Stimulated activated naive CD8-positive, alpha-beta T cell treated with anti-CD3 and anti-CD28 coated beads, Interleukin-15, Interleukin-2, amounts not matched to agents 100 ng/mL and 50 ng/mL, for 24 hours (primary cell): ENCODE measurements at regions not wholly inside any gene's neighbourhood (a gene's known extent, or its start where the extent isn't known, plus 50 kb on each side); places are given as distances from the start of the nearest gene placed in this dataset.

Experiments
- H3K27ac Mint-ChIP-seq: one replicate; pipeline ENCODE4 v1.8.0; 2021; ENCODE audit warnings: mild to moderate bottlenecking, mixed read lengths
- H3K27me3 Mint-ChIP-seq: one replicate; pipeline ENCODE4 v1.8.0; 2021; ENCODE audit warnings: mixed read lengths
- H3K36me3 Mint-ChIP-seq: one replicate; pipeline ENCODE4 v1.8.0; 2021; ENCODE audit warnings: low read depth, mixed read lengths
- H3K4me1 Mint-ChIP-seq: one replicate; pipeline ENCODE4 v1.8.0; 2021; ENCODE audit warnings: low read depth, mixed read lengths
- H3K4me3 Mint-ChIP-seq: one replicate; pipeline ENCODE4 v1.8.0; 2021; ENCODE audit warnings: mild to moderate bottlenecking, mixed read lengths
- H3K9me3 Mint-ChIP-seq: one replicate; pipeline ENCODE4 v1.8.0; 2021; ENCODE audit warnings: mixed read lengths

GRCh38 chr2:160934991-160935390 lies 225.2 kb upstream of the TANK start:
- Mint-ChIP-seq H3K27ac (no peak overlapping the region), H3K4me1 (no peaks in the 10 kb centered on the region), H3K4me3 (no peak overlapping the region), H3K9me3 (no peaks in the 10 kb centered on the region), H3K36me3 (no peaks in the 10 kb centered on the region), H3K27me3 (no peaks in the 10 kb centered on the region)

GRCh38 chr2:160936044-160936806 lies 224.0 kb upstream of the TANK start:
- Mint-ChIP-seq H3K9me3 (no peaks in the 10 kb centered on the region), H3K27ac (no peak overlapping the region), H3K4me3 (no peak overlapping the region), H3K4me1 (peaks cover 4% of the 10 kb centered on the region), H3K36me3 (no peaks in the 10 kb centered on the region), H3K27me3 (no peaks in the 10 kb centered on the region)

GRCh38 chr2:160940271-160940670 lies 220.0 kb upstream of the TANK start:
- Mint-ChIP-seq H3K36me3 (no peaks in the 10 kb centered on the region), H3K4me3 (no peak overlapping the region), H3K4me1 (peaks cover 4% of the 10 kb centered on the region), H3K27me3 (no peaks in the 10 kb centered on the region), H3K9me3 (no peaks in the 10 kb centered on the region), H3K27ac (no peak overlapping the region)

- Mint-ChIP-seq H3K4me3 (no peak overlapping the region), H3K27me3 (no peaks in the 10 kb centered on the region), H3K9me3 (no peaks in the 10 kb centered on the region), H3K36me3 (no peaks in the 10 kb centered on the region), H3K27ac (no peak overlapping the region), H3K4me1 (peaks cover 4% of the 10 kb centered on the region)
These were observed 219.5 kb upstream of the TANK start for GRCh38 chr2:160940699-160941098.

GRCh38 chr2:160941290-160941846 lies 218.9 kb upstream of the TANK start:
- no peaks in the 10 kb centered on the region for H3K9me3 Mint-ChIP-seq
- no peaks in the 10 kb centered on the region for H3K27me3 Mint-ChIP-seq
- peaks cover 4% of the 10 kb centered on the region for H3K4me1 Mint-ChIP-seq
- H3K27ac Mint-ChIP-seq, result no peak overlapping the region
- H3K36me3 Mint-ChIP-seq, result no peaks in the 10 kb centered on the region
- H3K4me3 Mint-ChIP-seq, result no peak overlapping the region

- H3K4me3 Mint-ChIP-seq, result no peak overlapping the region
- H3K36me3 Mint-ChIP-seq, result no peaks in the 10 kb centered on the region
- no peaks in the 10 kb centered on the region for H3K9me3 Mint-ChIP-seq
- H3K27me3 Mint-ChIP-seq, result no peaks in the 10 kb centered on the region
- peaks cover 4% of the 10 kb centered on the region for H3K4me1 Mint-ChIP-seq
- no peak overlapping the region for H3K27ac Mint-ChIP-seq
These were observed 217.6 kb upstream of the TANK start for GRCh38 chr2:160942476-160943142.

GRCh38 chr2:160943414-160943813 lies 216.8 kb upstream of the TANK start:
- no peak overlapping the region for H3K27ac Mint-ChIP-seq
- no peaks in the 10 kb centered on the region for H3K9me3 Mint-ChIP-seq
- H3K27me3 Mint-ChIP-seq, result no peaks in the 10 kb centered on the region
- H3K4me1 Mint-ChIP-seq, result peaks cover 4% of the 10 kb centered on the region
- H3K4me3 Mint-ChIP-seq, result no peak overlapping the region
- H3K36me3 Mint-ChIP-seq, result no peaks in the 10 kb centered on the region

GRCh38 chr2:160952464-160953254 lies 207.6 kb upstream of the TANK start:
- Mint-ChIP-seq H3K27me3 (no peaks in the 10 kb centered on the region), H3K9me3 (no peaks in the 10 kb centered on the region), H3K4me1 (no peaks in the 10 kb centered on the region), H3K36me3 (no peaks in the 10 kb centered on the region), H3K27ac (no peak overlapping the region), H3K4me3 (no peak overlapping the region)

- Mint-ChIP-seq H3K27me3 (no peaks in the 10 kb centered on the region), H3K4me3 (no peak overlapping the region), H3K36me3 (no peaks in the 10 kb centered on the region)
These were observed 204.7 kb upstream of the TANK start for GRCh38 chr2:160955578-160955977.

GRCh38 chr2:160956243-160956802 lies 203.9 kb upstream of the TANK start:
- no peaks in the 10 kb centered on the region for H3K4me1 Mint-ChIP-seq
- H3K27me3 Mint-ChIP-seq, result no peaks in the 10 kb centered on the region
- H3K9me3 Mint-ChIP-seq, result no peaks in the 10 kb centered on the region

More at GRCh38 chr2:160955578-160955977, 204.7 kb upstream of the TANK start:
- no peaks in the 10 kb centered on the region for H3K9me3 Mint-ChIP-seq
- H3K27ac Mint-ChIP-seq, result no peak overlapping the region
- H3K4me1 Mint-ChIP-seq, result no peaks in the 10 kb centered on the region

GRCh38 chr2:160963957-160964356 lies 196.3 kb upstream of the TANK start:
- Mint-ChIP-seq H3K4me1 (no peaks in the 10 kb centered on the region), H3K4me3 (no peak overlapping the region), H3K9me3 (no peaks in the 10 kb centered on the region), H3K27ac (no peak overlapping the region), H3K27me3 (peaks cover 6% of the 10 kb centered on the region), H3K36me3 (no peaks in the 10 kb centered on the region)

More at GRCh38 chr2:160956243-160956802, 203.9 kb upstream of the TANK start:
- no peaks in the 10 kb centered on the region for H3K36me3 Mint-ChIP-seq
- H3K4me3 Mint-ChIP-seq, result no peak overlapping the region
- no peak overlapping the region for H3K27ac Mint-ChIP-seq

GRCh38 chr2:160967523-160967922 lies 192.7 kb upstream of the TANK start:
- H3K4me3 Mint-ChIP-seq, result no peak overlapping the region
- no peaks in the 10 kb centered on the region for H3K36me3 Mint-ChIP-seq
- H3K4me1 Mint-ChIP-seq, result no peaks in the 10 kb centered on the region
- H3K27ac Mint-ChIP-seq, result no peak overlapping the region
- H3K9me3 Mint-ChIP-seq, result no peaks in the 10 kb centered on the region
- H3K27me3 Mint-ChIP-seq, result peaks cover 6% of the 10 kb centered on the region

- Mint-ChIP-seq H3K27me3 (peaks cover 6% of the 10 kb centered on the region), H3K36me3 (no peaks in the 10 kb centered on the region), H3K27ac (no peak overlapping the region), H3K9me3 (no peaks in the 10 kb centered on the region), H3K4me1 (no peaks in the 10 kb centered on the region), H3K4me3 (no peak overlapping the region)
These were observed 192.0 kb upstream of the TANK start for GRCh38 chr2:160968183-160968582.

GRCh38 chr2:160970052-160970965 lies 189.9 kb upstream of the TANK start:
- Mint-ChIP-seq H3K4me3 (no peak overlapping the region), H3K4me1 (no peaks in the 10 kb centered on the region), H3K27ac (no peak overlapping the region), H3K36me3 (no peaks in the 10 kb centered on the region), H3K9me3 (no peaks in the 10 kb centered on the region), H3K27me3 (peaks cover 6% of the 10 kb centered on the region)
